ENCODE measurements at regions not wholly inside any gene's neighbourhood (a gene's known extent, or its start where the extent isn't known, plus 50 kb on each side); places are given as distances from the start of the nearest gene placed in this dataset.

DNA sequence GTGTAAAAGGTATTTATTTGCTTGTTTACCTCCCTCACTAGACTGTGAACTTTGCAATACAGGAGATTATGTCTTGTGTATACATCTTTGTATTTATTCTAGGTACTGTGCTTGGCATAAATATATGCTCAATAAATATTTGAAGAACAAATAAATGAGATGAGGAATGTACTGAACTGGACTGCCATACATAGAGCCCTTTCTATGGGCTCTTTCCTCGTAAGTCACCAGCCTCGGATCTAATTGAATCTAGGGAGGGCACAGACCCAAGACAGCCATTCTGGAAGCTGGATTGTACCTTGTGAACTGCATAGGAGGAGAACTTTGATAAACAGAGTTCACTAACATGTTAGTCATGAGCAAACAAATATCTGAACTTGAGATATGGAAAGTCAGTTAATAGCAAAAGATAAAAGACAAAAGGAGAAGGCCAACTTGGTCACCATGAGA, 503.9 kb downstream of the INSC start:
- H3K4me3 ChIP-seq (ENCODE audit: low read depth, low read length, poor library complexity, severe bottlenecking): no peak overlapping the region
- H3K27me3 ChIP-seq (replicated peaks; ENCODE audit: insufficient read depth, low read depth, low read length, poor library complexity): peaks cover 6% of the 10 kb centered on the region
- BruUV-seq (replicated peaks): no TSS peak
- TF ChIP-seq EZH2 (IDR thresholded peaks at IDR 0.05; ENCODE audit: borderline replicate concordance, low read depth, low read length, poor library complexity, severe bottlenecking) (no peak), CTCF (conservative IDR thresholded peaks at IDR 0.05; ENCODE audit: low read depth, low read length) (no peak)
- POLR2A ChIA-PET (ENCODE audit: low non-redundant PET): no interaction called here
- intact Hi-C loops (cut with micrococcal nuclease; ENCODE audit: unreplicated experiment): no loop called here
- H3K4me1 ChIP-seq (ENCODE audit: insufficient read depth, low read length, poor library complexity, severe bottlenecking): no peaks in the 10 kb centered on the region
- DNase-seq (ENCODE audit: low spot score): no peak
- CTCF ChIA-PET: no interaction called here
- no peak overlapping the region for H3K27ac ChIP-seq (ENCODE audit: low read depth, low read length, poor library complexity, severe bottlenecking)
- no peaks in the 10 kb centered on the region for H3K9me3 ChIP-seq (ENCODE audit: low read depth, low read length, poor library complexity, severe bottlenecking)
- H3K36me3 ChIP-seq (ENCODE audit: insufficient read depth, low read length, poor library complexity, severe bottlenecking): no peaks in the 10 kb centered on the region

DNA sequence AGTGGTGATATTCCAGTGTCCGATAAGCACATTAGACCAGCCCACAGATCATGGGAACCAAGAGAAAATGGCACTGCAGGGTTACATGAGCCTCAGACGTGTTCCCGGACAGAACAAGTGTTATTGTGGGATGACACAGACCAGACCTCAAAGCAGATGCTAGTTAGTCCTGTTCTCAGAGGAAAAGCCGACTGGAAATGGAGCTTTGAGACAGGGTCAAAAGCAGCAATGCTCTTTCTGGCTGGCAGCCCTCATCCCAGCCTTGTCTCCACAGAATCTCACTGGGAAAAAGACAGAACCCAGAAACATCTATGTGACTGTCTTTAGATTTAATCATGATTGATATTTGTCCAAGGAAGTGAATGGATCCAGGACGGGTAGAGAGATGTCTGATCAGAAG, 506.8 kb downstream of the INSC start:
- H3K9me3 ChIP-seq (ENCODE audit: low read depth, low read length, poor library complexity, severe bottlenecking): no peaks in the 10 kb centered on the region
- DNase-seq (ENCODE audit: low spot score): no peak
- intact Hi-C loops (cut with micrococcal nuclease; ENCODE audit: unreplicated experiment): no loop called here
- no peaks in the 10 kb centered on the region for H3K4me1 ChIP-seq (ENCODE audit: insufficient read depth, low read length, poor library complexity, severe bottlenecking)
- ChIA-PET CTCF (no interaction called here), POLR2A (ENCODE audit: low non-redundant PET) (no interaction called here)
- H3K27me3 ChIP-seq (replicated peaks; ENCODE audit: insufficient read depth, low read depth, low read length, poor library complexity): peaks cover 6% of the 10 kb centered on the region
- no TSS peak for BruUV-seq (replicated peaks)
- H3K27ac ChIP-seq (ENCODE audit: low read depth, low read length, poor library complexity, severe bottlenecking): no peak overlapping the region
- no peaks in the 10 kb centered on the region for H3K36me3 ChIP-seq (ENCODE audit: insufficient read depth, low read length, poor library complexity, severe bottlenecking)
- TF ChIP-seq CTCF (conservative IDR thresholded peaks at IDR 0.05; ENCODE audit: low read depth, low read length): no peak
- H3K4me3 ChIP-seq (ENCODE audit: low read depth, low read length, poor library complexity, severe bottlenecking): no peak overlapping the region

GRCh38 chr11:15622231-15622890, 507.6 kb downstream of the INSC start:
- POLR2A ChIA-PET (ENCODE audit: low non-redundant PET): no interaction called here
- no TSS peak for BruUV-seq (replicated peaks)

More at GRCh38 chr11:15622231-15622890, 507.6 kb downstream of the INSC start:
- no peak for TF ChIP-seq EZH2 (IDR thresholded peaks at IDR 0.05; ENCODE audit: borderline replicate concordance, low read depth, low read length, poor library complexity, severe bottlenecking)
- TF ChIP-seq CTCF (conservative IDR thresholded peaks at IDR 0.05; ENCODE audit: low read depth, low read length): no peak
- intact Hi-C loops (cut with micrococcal nuclease; ENCODE audit: unreplicated experiment): no loop called here
- no peaks in the 10 kb centered on the region for H3K36me3 ChIP-seq (ENCODE audit: insufficient read depth, low read length, poor library complexity, severe bottlenecking)
- no peaks in the 10 kb centered on the region for H3K9me3 ChIP-seq (ENCODE audit: low read depth, low read length, poor library complexity, severe bottlenecking)
- H3K4me1 ChIP-seq (ENCODE audit: insufficient read depth, low read length, poor library complexity, severe bottlenecking): no peaks in the 10 kb centered on the region
- peaks cover 6% of the 10 kb centered on the region for H3K27me3 ChIP-seq (replicated peaks; ENCODE audit: insufficient read depth, low read depth, low read length, poor library complexity)
- no peak for DNase-seq (ENCODE audit: low spot score)
- H3K4me3 ChIP-seq (ENCODE audit: low read depth, low read length, poor library complexity, severe bottlenecking): no peak overlapping the region
- no peak overlapping the region for H3K27ac ChIP-seq (ENCODE audit: low read depth, low read length, poor library complexity, severe bottlenecking)
- CTCF ChIA-PET: no interaction called here
